NCI-H2196 (cell line): ENCODE measurements at regions not wholly inside any gene's neighbourhood (a gene's known extent, or its start where the extent isn't known, plus 50 kb on each side); places are given as distances from the start of the nearest gene placed in this dataset.

Source experiments
- DNase-seq: peaks from one replicate; lab custom pipeline; 2025; ENCODE audit not compliant: unreplicated experiment; lab: John Stamatoyannopoulos, UW

DNA sequence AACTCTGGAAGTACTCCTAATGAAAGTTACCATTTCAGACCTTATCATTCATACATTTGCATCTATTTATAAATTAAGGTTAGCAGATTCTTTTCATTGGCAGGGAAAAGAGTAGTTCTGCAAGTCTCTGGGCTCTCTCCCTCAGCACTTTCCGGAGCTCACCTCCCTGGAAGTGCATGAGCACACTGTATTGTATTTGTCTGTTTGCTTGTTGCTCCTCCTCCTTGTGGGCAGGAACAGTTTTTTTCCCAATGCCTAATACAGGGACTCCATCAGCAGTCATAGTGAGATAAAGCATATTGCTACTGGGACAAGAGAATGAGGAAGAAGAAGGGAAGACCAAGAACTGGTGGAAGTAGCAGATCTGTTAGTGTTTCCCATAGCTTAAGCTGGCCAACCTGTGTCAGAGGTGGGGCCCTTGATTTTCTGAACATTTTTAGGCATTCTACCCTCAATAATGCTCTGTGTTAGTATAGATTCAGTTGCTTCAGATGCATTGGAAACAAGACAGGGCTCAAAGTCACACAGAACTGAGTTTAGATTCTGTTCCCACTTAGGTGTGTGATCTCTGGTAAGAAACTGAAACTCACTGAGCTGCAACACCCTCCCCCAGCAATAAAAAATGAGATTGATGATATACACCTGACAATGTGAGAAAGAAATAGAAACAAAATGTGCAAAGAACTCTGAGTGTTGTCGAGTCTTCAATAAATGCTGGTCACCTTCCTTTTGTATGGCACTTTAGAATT lies 407.8 kb downstream of the TUSC7 start:
- no peak for DNase-seq

- no peak for DNase-seq
These were observed 409.0 kb downstream of the TUSC7 start for GRCh38 chr3:117118604-117119003.

- DNase-seq: no peak
These were observed 410.4 kb downstream of the TUSC7 start for GRCh38 chr3:117120014-117120413.

GRCh38 chr3:117122609-117123008 lies 413.0 kb downstream of the TUSC7 start:
- no peak for DNase-seq

DNA sequence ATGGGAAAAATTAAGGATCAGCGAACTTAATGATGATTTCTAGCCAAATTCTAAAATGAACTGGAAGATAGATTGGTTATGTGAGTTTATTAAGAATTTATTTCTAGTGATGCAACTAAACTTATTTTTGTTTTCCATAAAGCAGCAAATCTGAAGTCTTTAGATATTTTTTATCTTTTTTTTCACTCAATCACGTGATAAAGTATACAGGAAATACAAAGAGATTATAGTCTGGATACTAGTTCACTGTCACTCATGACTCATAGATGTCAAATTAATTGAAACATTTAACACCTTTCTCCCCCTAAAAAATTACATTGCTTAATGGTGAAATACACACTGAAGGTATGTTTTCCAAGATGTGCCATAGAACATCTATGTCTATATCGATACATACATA lies 416.9 kb downstream of the TUSC7 start:
- no peak for DNase-seq

DNA sequence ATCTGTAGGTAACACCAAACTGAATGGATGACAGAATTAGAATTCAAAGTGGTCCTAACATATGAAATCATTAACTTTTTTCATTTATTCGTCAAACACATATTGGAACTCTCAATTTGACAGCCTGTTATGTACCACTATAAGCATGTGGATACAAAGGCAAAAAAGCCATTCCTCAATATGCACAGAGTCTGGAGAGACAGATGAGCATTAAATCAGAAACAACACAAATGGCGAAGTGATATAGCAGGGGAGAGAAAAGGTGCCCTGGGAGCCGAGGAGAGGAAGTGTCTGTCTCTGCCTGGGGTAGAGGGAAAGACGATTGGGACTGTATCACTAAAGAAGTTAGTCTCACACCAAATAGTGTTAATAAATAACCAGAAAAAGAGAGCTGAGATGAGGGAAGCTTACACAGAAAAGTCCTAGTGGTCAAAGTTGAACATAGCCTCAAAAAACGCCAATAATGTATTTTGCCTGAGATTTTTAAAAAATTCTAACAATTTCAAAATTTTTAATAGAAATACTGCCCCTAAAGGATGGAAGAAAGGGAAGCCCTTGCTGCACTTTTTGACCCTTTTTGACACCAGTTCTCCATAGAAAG lies 417.5 kb downstream of the TUSC7 start:
- DNase-seq: no peak

DNA sequence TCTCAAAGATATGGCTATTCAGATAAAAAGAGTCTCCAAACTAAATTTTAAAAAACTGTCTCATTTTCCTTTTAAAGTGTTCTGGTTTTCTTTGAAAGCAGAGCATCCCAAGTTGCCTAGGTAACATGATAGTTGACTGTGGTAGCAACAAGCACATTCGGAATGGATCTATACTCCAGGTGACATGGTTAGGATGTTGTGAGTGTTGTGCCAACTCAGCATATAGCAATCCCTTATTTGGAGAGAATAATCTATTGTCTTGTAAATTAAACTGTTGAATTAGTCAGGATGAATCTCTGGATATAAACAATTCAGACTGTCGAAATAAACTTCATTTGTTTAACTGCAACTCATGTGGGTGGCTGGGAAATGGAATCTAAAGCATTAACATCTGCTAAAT lies 418.6 kb downstream of the TUSC7 start:
- DNase-seq: no peak

GRCh38 chr3:117128872-117129271 lies 419.3 kb downstream of the TUSC7 start:
- no peak for DNase-seq

DNA sequence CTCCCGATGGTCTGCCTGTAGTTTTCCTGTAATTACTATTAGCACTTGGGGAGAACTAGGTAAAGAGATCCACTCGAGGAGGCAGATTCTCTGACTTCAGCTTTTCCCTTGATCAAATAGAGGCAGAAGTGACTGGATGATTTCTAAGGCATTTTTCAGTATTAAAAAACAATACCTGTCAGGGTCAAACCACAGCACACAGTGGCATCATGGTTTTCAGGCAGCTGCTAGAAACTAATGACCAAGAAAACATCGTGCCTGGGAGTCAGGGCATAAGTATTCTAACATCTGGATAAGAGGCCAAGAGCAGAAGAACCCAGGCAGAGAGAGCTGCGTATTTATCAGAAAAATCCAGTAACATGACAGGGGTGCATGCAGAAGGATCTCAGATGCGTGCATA lies 419.9 kb downstream of the TUSC7 start:
- DNase-seq: no peak

DNA sequence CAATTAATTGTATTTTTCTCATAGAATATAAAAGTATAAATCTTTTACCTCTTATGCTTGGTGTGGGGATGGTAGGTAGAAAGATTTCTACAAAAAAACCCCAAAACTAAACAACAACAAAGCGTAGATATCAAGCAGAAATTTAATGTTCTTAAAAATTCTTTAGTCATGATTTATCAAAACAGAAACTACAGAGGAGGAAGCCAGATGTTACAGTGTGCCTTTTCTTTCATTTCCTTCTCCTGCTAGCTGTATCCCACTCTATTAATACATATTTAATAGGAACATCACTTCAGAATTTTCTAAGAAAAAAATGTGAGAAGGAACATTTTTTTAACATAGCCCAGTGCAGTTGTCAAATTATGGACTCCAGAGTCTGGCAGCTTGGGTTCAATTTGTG lies 420.6 kb downstream of the TUSC7 start:
- no peak for DNase-seq

- DNase-seq: no peak
These were observed 421.7 kb downstream of the TUSC7 start for GRCh38 chr3:117131259-117131658.

DNA sequence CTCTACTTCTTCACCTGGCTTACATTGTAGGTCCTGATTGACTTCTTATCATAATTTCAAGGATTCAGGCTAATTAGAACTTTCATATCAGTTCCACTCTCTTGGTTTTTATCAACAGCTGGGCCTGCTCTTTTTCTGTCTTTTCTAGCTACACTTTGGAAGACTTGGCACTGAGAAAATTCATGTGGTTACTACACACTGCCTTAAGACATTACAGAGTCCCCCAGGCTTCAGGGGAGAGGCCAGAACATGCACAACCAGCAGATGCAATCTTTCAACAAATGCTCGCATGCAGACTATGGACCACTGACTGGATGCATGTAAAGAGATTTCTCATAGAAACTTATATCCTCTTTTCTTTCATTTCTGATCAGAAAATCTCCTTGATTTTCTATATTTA lies 423.5 kb downstream of the TUSC7 start:
- no peak for DNase-seq

DNA sequence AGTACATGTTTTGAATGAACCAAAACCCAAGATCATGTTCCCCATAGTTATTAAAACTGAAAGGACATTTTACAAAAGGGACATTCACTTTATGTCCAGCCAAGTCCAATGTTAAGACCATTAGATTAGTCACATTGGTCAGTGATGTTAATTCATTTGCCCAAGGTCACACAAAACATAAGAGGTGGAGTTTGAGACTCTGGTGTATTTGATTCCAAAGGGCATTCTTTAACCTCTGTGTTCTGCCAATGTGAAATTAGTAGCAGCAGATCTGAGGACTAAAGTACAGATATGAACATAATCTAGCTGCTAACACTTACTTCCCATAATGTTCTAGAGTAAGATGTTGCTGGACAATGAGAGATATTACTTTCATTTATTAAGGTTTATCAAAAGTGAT lies 425.6 kb downstream of the TUSC7 start:
- DNase-seq: no peak

- DNase-seq: no peak
These were observed 426.4 kb downstream of the TUSC7 start for GRCh38 chr3:117136003-117136402.

DNA sequence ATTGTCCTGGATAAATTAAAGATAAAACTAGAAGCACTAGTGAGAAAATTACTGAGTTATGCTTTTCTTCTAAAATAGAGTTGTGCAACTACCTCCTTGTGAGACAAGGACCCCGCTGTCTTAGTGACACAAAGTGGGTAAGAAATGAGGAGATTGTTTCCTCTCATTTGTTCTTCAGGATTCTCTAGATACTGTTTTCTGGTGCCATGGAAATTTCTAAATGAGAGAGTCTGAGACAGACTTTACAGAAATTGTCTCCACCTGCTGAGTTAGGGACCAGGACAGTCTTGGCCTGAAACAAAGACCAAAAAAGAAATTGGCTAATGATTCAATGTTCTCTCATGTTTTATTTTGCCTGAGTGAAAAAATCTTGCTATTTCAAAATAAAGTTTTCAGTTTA lies 427.5 kb downstream of the TUSC7 start:
- DNase-seq: no peak

GRCh38 chr3:117139681-117140080 lies 430.1 kb downstream of the TUSC7 start:
- DNase-seq: no peak

GRCh38 chr3:117141812-117142211 lies 432.2 kb downstream of the TUSC7 start:
- DNase-seq: no peak

DNA sequence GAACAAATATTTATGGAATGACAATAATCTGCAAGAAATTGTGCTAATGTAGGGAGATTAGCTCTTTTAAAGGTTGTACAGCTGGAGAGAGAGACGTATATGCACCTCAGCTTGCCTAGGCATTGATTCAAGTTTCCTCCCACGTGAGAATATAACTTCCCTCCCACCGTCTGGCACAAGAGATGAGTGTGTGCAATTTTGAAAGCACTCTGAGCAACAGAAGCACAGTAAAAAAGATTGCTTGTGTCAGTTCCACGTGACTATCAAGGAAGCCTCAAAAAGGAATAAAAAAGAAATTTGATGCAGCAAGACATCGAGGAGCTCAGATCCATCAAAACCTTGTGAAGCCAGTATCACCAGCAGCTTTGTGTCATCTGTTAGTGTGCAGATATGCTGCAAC lies 435.3 kb downstream of the TUSC7 start:
- DNase-seq: no peak

GRCh38 chr3:117145677-117146076 lies 436.1 kb downstream of the TUSC7 start:
- DNase-seq: no peak

DNA sequence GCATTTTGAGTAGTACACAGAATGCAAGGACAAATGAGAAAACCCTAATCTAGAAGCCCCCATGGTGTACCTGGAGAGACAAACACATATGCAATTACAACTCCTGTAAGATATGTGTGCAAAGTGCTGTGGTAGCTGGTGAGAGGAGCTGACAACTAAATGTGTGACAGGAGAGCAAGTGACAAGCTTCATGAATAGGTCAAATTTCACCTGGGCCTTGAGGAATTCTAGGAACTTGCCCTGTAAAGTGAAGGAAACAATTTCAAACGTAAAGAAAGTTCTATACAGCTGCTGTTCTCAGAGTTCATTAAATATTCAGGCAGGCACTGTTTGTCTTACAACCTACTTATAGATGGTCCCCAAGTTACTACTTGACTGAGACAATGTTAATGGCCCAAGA lies 437.0 kb downstream of the TUSC7 start:
- DNase-seq: no peak

DNA sequence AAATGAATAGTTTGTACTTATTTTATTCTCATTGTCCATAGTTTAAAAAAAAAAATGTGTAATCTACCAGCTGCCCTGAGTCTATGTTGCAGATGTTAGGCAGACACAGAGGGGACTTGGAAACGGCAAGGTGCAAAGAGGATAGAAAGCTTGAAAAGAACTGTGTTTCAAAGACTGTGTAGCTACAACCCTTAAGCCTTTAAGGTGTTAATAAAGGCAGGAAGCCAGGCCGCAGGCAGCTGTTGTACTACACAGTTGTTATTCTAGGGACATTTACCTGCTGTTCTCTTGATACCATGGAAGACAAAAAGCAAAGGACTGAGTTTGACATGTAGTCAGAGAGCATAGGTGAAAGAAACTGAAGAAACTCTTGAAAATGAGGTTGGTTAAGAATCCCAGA lies 440.0 kb downstream of the TUSC7 start:
- DNase-seq: no peak

DNA sequence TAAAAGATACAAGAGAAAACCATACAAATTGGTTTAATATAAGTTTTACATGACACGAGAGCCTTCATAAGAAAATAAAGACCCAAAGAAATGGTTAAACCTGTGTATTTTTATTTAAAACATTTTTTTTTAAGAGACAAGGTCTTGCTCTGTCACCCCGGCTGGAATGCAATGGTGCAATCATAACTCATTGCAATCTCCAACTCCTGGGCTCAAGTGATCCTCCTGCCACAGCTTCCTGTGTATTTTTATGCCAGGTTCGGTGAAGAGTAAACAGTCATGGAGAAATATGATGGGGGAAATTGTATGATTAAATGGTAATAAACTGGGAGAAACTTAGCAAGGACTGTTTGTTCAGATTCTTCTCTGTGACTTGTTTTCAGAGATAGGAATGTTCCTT lies 441.0 kb downstream of the TUSC7 start:
- no peak for DNase-seq

GRCh38 chr3:117160176-117160575 lies 450.6 kb downstream of the TUSC7 start:
- DNase-seq: no peak
